Glutamatergic neuron (in vitro differentiated cells): ENCODE measurements at regions not wholly inside any gene's neighbourhood (a gene's known extent, or its start where the extent isn't known, plus 50 kb on each side); places are given as distances from the start of the nearest gene placed in this dataset.

Experiments used
- DNase-seq: peaks from one replicate; pipeline ENCODE4 v3.0.0; 2022
- H3K27ac Mint-ChIP-seq: one replicate; pipeline ENCODE4 v1.8.0; 2020; ENCODE audit warnings: mild to moderate bottlenecking, mixed read lengths, inconsistent platforms; ENCODE audit not compliant: unreplicated experiment
- H3K27me3 Mint-ChIP-seq: one replicate; pipeline ENCODE4 v1.8.0; 2020; ENCODE audit warnings: mild to moderate bottlenecking, moderate library complexity, mixed read lengths, inconsistent platforms; ENCODE audit not compliant: unreplicated experiment
- H3K36me3 Mint-ChIP-seq: one replicate; pipeline ENCODE4 v1.8.0; 2020; ENCODE audit warnings: mild to moderate bottlenecking, mixed read lengths, inconsistent platforms; ENCODE audit not compliant: unreplicated experiment
- H3K4me1 Mint-ChIP-seq: one replicate; pipeline ENCODE4 v1.8.0; 2020; ENCODE audit warnings: mild to moderate bottlenecking, low read depth, mixed read lengths, inconsistent platforms; ENCODE audit not compliant: unreplicated experiment
- H3K4me3 Mint-ChIP-seq: one replicate; pipeline ENCODE4 v1.8.0; 2020; ENCODE audit warnings: mild to moderate bottlenecking, mixed read lengths, inconsistent platforms; ENCODE audit not compliant: unreplicated experiment
- H3K9me3 Mint-ChIP-seq: one replicate; pipeline ENCODE4 v1.8.0; 2020; ENCODE audit warnings: mild to moderate bottlenecking, moderate library complexity, mixed read lengths, inconsistent platforms; ENCODE audit not compliant: unreplicated experiment
- TF ChIP-seq, protein P1 (sequence below): fragments of 200-600 bp; sonication (generic); IDR thresholded peaks from one replicate; pipeline ENCODE4 v1.5.0; 2021; ENCODE audit not compliant: partially characterized antibody, unreplicated experiment

DNA sequence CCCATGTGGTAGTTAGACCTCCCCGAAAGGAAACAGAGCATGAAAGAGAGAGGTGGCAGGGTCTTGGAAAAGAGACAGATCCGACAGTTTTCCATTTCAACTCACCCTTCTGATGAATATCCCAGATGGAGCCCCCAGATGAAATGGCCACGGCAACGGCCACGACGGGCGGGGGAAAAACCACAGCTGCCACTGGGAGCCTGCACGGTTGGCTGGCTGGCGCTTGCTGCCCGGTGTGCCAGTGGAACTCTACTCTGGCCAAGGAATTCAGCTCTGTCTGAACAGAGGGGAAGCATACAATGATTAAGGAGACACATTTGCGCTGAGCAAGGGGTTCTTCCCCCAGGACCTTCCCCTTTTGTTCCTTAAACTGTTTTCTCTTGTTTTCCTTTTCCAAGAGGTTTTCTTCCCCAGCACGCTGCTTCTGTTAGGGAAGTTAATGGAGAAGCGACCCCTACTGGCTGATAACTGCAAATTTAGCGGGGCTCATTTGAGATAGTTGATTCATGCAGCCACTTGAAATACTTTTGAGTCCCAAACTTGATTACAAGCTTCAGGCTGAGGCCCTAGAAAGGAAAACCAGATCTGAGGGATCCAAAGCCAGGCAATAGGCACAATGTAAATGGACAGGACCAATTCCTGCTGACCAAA lies 1122.5 kb downstream of the NCAM2 start:
- no peak overlapping the region for H3K4me3 Mint-ChIP-seq
- no peak for DNase-seq
- H3K9me3 Mint-ChIP-seq, result peaks cover 3% of the 10 kb centered on the region
- no peaks in the 10 kb centered on the region for H3K4me1 Mint-ChIP-seq
- TF ChIP-seq, protein P1, sequence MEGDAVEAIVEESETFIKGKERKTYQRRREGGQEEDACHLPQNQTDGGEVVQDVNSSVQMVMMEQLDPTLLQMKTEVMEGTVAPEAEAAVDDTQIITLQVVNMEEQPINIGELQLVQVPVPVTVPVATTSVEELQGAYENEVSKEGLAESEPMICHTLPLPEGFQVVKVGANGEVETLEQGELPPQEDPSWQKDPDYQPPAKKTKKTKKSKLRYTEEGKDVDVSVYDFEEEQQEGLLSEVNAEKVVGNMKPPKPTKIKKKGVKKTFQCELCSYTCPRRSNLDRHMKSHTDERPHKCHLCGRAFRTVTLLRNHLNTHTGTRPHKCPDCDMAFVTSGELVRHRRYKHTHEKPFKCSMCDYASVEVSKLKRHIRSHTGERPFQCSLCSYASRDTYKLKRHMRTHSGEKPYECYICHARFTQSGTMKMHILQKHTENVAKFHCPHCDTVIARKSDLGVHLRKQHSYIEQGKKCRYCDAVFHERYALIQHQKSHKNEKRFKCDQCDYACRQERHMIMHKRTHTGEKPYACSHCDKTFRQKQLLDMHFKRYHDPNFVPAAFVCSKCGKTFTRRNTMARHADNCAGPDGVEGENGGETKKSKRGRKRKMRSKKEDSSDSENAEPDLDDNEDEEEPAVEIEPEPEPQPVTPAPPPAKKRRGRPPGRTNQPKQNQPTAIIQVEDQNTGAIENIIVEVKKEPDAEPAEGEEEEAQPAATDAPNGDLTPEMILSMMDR, result peak; percentile 62
- peaks cover 1% of the 10 kb centered on the region for H3K27me3 Mint-ChIP-seq
- H3K27ac Mint-ChIP-seq, result no peak overlapping the region
- no peaks in the 10 kb centered on the region for H3K36me3 Mint-ChIP-seq

DNA sequence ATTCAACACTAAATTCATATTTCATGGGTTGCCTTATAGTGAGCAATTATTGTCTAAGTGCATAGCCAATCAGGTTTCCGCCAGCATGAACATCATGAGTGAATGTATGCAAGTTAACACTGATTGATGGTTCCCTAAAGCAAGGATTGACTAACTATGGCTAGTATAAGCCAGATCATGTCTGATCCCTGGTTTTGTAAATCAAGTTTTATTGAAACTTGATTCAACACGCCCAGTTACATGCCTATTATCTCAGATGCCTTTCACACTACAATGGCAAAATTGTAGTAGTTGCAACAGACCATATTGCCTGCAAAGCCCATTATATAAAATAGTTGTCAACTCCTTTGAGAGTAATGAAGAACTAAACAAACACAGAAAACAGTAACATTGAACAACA lies 1127.4 kb downstream of the NCAM2 start:
- DNase-seq, result no peak
- H3K27ac Mint-ChIP-seq, result no peak overlapping the region
- peaks cover 1% of the 10 kb centered on the region for H3K27me3 Mint-ChIP-seq
- H3K4me1 Mint-ChIP-seq, result no peaks in the 10 kb centered on the region
- no peaks in the 10 kb centered on the region for H3K36me3 Mint-ChIP-seq
- peaks cover 3% of the 10 kb centered on the region for H3K9me3 Mint-ChIP-seq
- TF ChIP-seq, protein P1, result no peak
- no peak overlapping the region for H3K4me3 Mint-ChIP-seq

DNA sequence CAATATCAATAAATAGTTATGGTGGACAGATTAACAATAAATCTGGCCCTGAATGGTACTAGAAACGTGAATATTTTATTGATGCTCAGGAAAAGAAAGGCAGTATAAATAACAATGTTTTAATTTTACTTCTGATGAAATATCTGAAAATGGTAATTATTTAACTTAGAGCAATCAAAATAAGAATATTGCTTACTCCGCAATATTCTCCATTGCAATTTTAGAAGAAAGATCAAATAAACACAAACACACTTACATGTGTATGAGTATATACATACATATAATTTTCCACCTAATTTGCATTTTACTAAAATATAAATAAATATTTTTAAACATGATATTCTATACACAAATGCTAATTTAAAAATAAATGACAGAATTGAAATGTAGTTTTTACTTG lies 1130.5 kb downstream of the NCAM2 start:
- H3K36me3 Mint-ChIP-seq, result no peaks in the 10 kb centered on the region
- DNase-seq, result no peak
- H3K9me3 Mint-ChIP-seq, result no peaks in the 10 kb centered on the region
- no peaks in the 10 kb centered on the region for H3K4me1 Mint-ChIP-seq
- H3K27ac Mint-ChIP-seq, result no peak overlapping the region
- no peak overlapping the region for H3K4me3 Mint-ChIP-seq
- no peaks in the 10 kb centered on the region for H3K27me3 Mint-ChIP-seq
- TF ChIP-seq, protein P1, result no peak

DNA sequence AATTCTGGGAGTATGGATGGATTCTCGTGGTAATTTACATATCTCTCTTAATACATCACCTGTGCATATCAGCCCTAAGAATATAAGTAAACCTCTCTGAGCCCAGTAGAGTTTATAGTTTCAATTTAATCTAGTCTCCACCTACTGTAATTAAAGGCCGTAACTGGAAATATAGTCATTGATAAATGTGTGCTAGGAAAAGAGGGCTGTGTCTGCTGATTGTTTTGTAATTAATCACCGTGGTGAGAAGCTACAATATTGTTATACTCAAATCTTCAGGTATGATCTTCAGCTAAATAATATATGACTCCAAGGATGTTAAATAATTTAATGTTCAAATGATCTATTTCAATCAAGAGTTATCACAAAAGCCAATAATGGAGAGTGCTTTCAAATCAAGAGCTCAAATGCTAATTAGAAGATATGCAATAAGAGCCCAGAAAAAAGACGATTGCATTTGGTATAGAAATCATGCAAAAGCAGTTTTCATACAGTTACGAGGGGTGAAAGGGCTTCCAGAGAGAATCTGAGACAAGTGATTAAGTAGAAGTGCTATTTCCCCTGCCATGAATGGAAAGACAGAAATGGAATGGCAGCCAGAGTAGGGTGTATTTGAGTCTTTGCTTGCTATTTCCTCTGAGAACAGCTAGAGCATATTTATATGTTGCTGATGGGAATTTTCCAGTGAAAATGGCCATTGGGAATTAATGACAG lies 1134.3 kb downstream of the NCAM2 start:
- no peak for DNase-seq
- TF ChIP-seq, protein P1, result no peak
- no peaks in the 10 kb centered on the region for H3K36me3 Mint-ChIP-seq
- no peak overlapping the region for H3K4me3 Mint-ChIP-seq
- no peaks in the 10 kb centered on the region for H3K27me3 Mint-ChIP-seq
- H3K27ac Mint-ChIP-seq, result no peak overlapping the region
- no peaks in the 10 kb centered on the region for H3K9me3 Mint-ChIP-seq
- H3K4me1 Mint-ChIP-seq, result no peaks in the 10 kb centered on the region

DNA sequence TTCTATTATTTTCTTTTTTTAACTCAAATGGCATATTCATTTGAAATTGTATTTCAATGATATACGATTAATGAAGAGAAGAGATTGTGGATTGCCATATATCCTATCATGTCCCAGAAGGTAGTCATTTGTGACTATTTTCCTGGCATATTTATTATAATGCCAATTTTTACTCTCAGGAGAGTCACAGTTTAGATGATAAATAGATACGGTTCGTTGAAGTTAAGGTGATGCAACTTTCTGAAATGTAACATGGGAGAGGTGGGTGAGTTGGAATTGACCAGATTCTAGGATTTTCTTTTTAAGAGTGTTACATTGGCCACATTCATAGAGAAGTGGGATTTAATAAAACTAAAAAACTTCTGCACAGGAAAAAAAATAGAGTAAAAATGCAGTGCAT lies 1138.5 kb downstream of the NCAM2 start:
- Mint-ChIP-seq H3K4me3 (no peak overlapping the region), H3K27me3 (no peaks in the 10 kb centered on the region), H3K27ac (no peak overlapping the region), H3K4me1 (no peaks in the 10 kb centered on the region), H3K36me3 (no peaks in the 10 kb centered on the region), H3K9me3 (no peaks in the 10 kb centered on the region)
- TF ChIP-seq, protein P1, result no peak
- no peak for DNase-seq
